AG10803 (cell line): ENCODE measurements at regions not wholly inside any gene's neighbourhood (a gene's known extent, or its start where the extent isn't known, plus 50 kb on each side); places are given as distances from the start of the nearest gene placed in this dataset.

Source experiments
- DNase-seq: peaks from one replicate; pipeline ENCODE4 v3.0.0; 2010; ENCODE audit warnings: low read depth
- H3K4me3 ChIP-seq: 2 replicates; pipeline ENCODE4 v1.5.1; 2011; ENCODE audit warnings: mild to moderate bottlenecking, low read length, control low read depth
- CTCF ChIP-seq: conservative IDR thresholded peaks from 2 replicates; pipeline ENCODE4 v1.5.1; 2011; ENCODE audit warnings: mild to moderate bottlenecking, low read length, control low read depth, inconsistent platforms

- no peak for DNase-seq
- H3K4me3 ChIP-seq = no peak overlapping the region
- TF ChIP-seq CTCF = no peak
Measured at GRCh38 chr1:4048076-4048475, 148.0 kb upstream of the C1orf174 start.

- no peak for DNase-seq
- H3K4me3 ChIP-seq = no peak overlapping the region
- no peak for TF ChIP-seq CTCF
Measured at GRCh38 chr1:4048921-4049320, 148.8 kb upstream of the C1orf174 start.

- no peak for DNase-seq
- TF ChIP-seq CTCF = no peak
- H3K4me3 ChIP-seq = no peak overlapping the region
Measured at GRCh38 chr1:4050998-4051397, 150.9 kb upstream of the C1orf174 start.

- no peak for DNase-seq
- no peak overlapping the region for H3K4me3 ChIP-seq
- no peak for TF ChIP-seq CTCF
Measured at GRCh38 chr1:4052657-4053056, 152.6 kb upstream of the C1orf174 start.

GRCh38 chr1:4053160-4053748, 153.2 kb upstream of the C1orf174 start:
- DNase-seq = no peak
- TF ChIP-seq CTCF = no peak
- no peak overlapping the region for H3K4me3 ChIP-seq

- no peak overlapping the region for H3K4me3 ChIP-seq
- no peak for DNase-seq
- TF ChIP-seq CTCF = no peak
Measured at GRCh38 chr1:4053774-4054173, 153.7 kb upstream of the C1orf174 start.

- H3K4me3 ChIP-seq = no peak overlapping the region
- no peak for DNase-seq
- no peak for TF ChIP-seq CTCF
Measured at GRCh38 chr1:4055294-4055967, 155.4 kb upstream of the C1orf174 start.
